ENCODE measurements at regions not wholly inside any gene's neighbourhood (a gene's known extent, or its start where the extent isn't known, plus 50 kb on each side); places are given as distances from the start of the nearest gene placed in this dataset.

DNA sequence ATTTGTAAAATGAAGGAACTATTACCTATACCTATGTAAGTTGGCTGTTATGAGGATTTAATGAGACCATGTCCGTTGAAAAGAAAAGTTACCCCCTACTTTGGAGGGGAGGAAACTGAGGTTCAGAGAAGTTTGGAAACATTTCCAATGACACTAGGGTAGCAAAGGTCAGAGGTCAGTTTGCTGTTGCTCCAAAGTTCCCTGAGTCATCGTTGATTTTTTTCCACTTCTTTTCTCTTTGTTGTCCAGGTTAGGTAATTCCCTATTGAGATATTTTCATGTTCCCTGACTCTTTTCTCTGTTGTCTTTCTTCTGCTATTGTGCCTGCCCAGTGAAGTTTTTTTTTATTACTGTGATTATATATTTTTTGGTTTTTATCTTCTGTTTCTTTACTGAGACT lies 213.8 kb upstream of the C1orf174 start:
- Histone ChIP-seq H3K9me3 (replicated peaks; ENCODE audit: control insufficient read depth, insufficient read depth, low read length) (no peaks in the 10 kb centered on the region), H3K4me3 (replicated peaks in 1 of 3; ENCODE audit: insufficient read depth in 1 of 3, low read depth in 1 of 3, low read length in 3 of 3) (no peak overlapping the region), H3K27ac (ENCODE audit: insufficient read depth, low read depth, low read length) (no peak overlapping the region), H2AFZ (ENCODE audit: low read depth, low read length) (no peak overlapping the region), H3K4me2 (ENCODE audit: insufficient read depth, low read length) (no peak overlapping the region), H3K27me3 (ENCODE audit: control insufficient read depth in 2 of 2, insufficient read depth in 2 of 2, low read length in 2 of 2) (no peaks in the 10 kb centered on the region), H3K4me1 (ENCODE audit: control insufficient read depth, extremely low read depth, insufficient read depth, low read length) (no peaks in the 10 kb centered on the region), H3K9ac (replicated peaks; ENCODE audit: extremely low read depth, insufficient read depth, low read length) (no peak overlapping the region), H4K20me1 (replicated peaks; ENCODE audit: control insufficient read depth, extremely low read depth, insufficient read depth, low read length) (no peaks in the 10 kb centered on the region), H3K79me2 (ENCODE audit: control insufficient read depth, insufficient read depth, low read length) (no peaks in the 10 kb centered on the region), H3K9me1 (replicated peaks; ENCODE audit: control insufficient read depth, extremely low read depth, insufficient read depth, low read length) (no peaks in the 10 kb centered on the region), H3K36me3 (ENCODE audit: control insufficient read depth in 2 of 2, extremely low read depth in 1 of 2, insufficient read depth in 2 of 2, low read length in 2 of 2) (no peaks in the 10 kb centered on the region)
- POLR2A ChIA-PET = no interaction called here
- CTCF ChIA-PET = no interaction called here
- dilution Hi-C loops (cut with MboI; ENCODE audit: extremely low pct_ligation_motif_present, low sequenced_read_pairs) = no loop called here
- intact Hi-C loops (cut with micrococcal nuclease) = no loop called here
- no peak for DNase-seq (ENCODE audit: low read depth, low spot score)
- TF ChIP-seq JUN (IDR thresholded peaks at IDR 0.05; ENCODE audit: borderline replicate concordance, insufficient read depth, insufficient read length, low read depth) (no peak), POLR2A (IDR thresholded peaks at IDR 0.05; ENCODE audit: low read depth, low read length) (no peak), POLR2AphosphoS5 (IDR thresholded peaks at IDR 0.05; ENCODE audit: insufficient read depth, low read depth, low read length) (no peak), MYC (IDR thresholded peaks at IDR 0.05; ENCODE audit: low read depth, low read length) (no peak), FOS (IDR thresholded peaks at IDR 0.05; ENCODE audit: borderline replicate concordance, insufficient read depth, low read length) (no peak), EZH2 (IDR thresholded peaks at IDR 0.05; ENCODE audit: borderline replicate concordance, low read depth, low read length, severe bottlenecking) (no peak), MAX (IDR thresholded peaks at IDR 0.05; ENCODE audit: insufficient read depth, insufficient read length) (no peak), GATA2 (IDR thresholded peaks at IDR 0.05; ENCODE audit: insufficient read depth, insufficient read length, low read depth, low read length) (no peak)
- TF ChIP-seq, protein P1, sequence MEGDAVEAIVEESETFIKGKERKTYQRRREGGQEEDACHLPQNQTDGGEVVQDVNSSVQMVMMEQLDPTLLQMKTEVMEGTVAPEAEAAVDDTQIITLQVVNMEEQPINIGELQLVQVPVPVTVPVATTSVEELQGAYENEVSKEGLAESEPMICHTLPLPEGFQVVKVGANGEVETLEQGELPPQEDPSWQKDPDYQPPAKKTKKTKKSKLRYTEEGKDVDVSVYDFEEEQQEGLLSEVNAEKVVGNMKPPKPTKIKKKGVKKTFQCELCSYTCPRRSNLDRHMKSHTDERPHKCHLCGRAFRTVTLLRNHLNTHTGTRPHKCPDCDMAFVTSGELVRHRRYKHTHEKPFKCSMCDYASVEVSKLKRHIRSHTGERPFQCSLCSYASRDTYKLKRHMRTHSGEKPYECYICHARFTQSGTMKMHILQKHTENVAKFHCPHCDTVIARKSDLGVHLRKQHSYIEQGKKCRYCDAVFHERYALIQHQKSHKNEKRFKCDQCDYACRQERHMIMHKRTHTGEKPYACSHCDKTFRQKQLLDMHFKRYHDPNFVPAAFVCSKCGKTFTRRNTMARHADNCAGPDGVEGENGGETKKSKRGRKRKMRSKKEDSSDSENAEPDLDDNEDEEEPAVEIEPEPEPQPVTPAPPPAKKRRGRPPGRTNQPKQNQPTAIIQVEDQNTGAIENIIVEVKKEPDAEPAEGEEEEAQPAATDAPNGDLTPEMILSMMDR (IDR thresholded peaks at IDR 0.05; ENCODE audit: extremely low read depth in 1 of 2, insufficient read depth in 1 of 2, low read depth in 1 of 2, low read length in 2 of 2) = no peak
- BruUV-seq (replicated peaks) = no TSS peak
- no peak for FAIRE-seq
